HepG2 (cell line): ENCODE measurements at regions not wholly inside any gene's neighbourhood (a gene's known extent, or its start where the extent isn't known, plus 50 kb on each side); places are given as distances from the start of the nearest gene placed in this dataset.

Experiments used
- ATAC-seq: fragments of 200-7000 bp; cut with Tn5 transposase; 3 replicates; pipeline ENCODE4 v1.9.1; 2020; ENCODE audit warnings: mild to moderate bottlenecking, moderate library complexity
- BruUV-seq: library from RNA; stranded (reverse); fragments of 400-500 nt; replicated peaks from 2 replicates; lab custom pipeline; 2021; lab: Mats Ljungman, UMichigan
- CTCF ChIA-PET: fragments of 300-600 bp; formaldehyde crosslinking; extraction: SDS; loops from one replicate; lab custom pipeline; 2021; ENCODE audit warnings: low total read pairs, inconsistent platforms, low intra/inter-chr PET ratio; lab: Yijun Ruan, JAX
- POLR2A ChIA-PET: fragments of 350-600 bp; sonication (Branson Sonifier 250); formaldehyde crosslinking; loops from one replicate; lab custom pipeline; 2020; ENCODE audit warnings: antibody characterized with exemption, inconsistent platforms; lab: Yijun Ruan, JAX
- DNase-seq: peaks from one replicate; pipeline ENCODE4 v3.0.0-alpha.2; 2015; ENCODE audit warnings: low spot score
- FAIRE-seq: peaks from 3 replicates; lab custom pipeline; 2011; peaks lifted over from hg19 to GRCh38; lab: Jason Lieb, UNC
- H2AFZ ChIP-seq: one replicate; pipeline ENCODE4 v1.6.1; 2011; ENCODE audit warnings: low read length, inconsistent platforms
- H3K27ac ChIP-seq: fragments of 300-600 bp; 3 replicates; pipeline ENCODE4 v1.8.0; 2011; ENCODE audit warnings: mixed run types, mild to moderate bottlenecking, mixed read lengths, low read length, inconsistent platforms; ENCODE audit not compliant: insufficient read depth; ENCODE audit errors: extremely low read length
- H3K27me3 ChIP-seq, 2 experiments: fragments of 200-600 bp in 1 of 2; 2 replicates in 1 of 2; 3 replicates in 1 of 2; pipeline versions ENCODE4 v1.6.0 to v1.8.0; 2011; ENCODE audit warnings: low read length in 2 of 2, mild to moderate bottlenecking in 2 of 2, moderate library complexity in 2 of 2, inconsistent platforms in 1 of 2; ENCODE audit not compliant: insufficient read depth in 2 of 2, control insufficient read depth in 1 of 2
- H3K36me3 ChIP-seq, 2 experiments: fragments of 200-600 bp in 1 of 2; replicated peaks in 1 of 2; 2 replicates in 1 of 2; 3 replicates in 1 of 2; pipeline versions ENCODE4 v1.5.1 to v1.8.0; 2011; ENCODE audit warnings: low read length in 2 of 2, inconsistent platforms in 1 of 2; ENCODE audit not compliant: insufficient read depth in 2 of 2, control insufficient read depth in 1 of 2
- H3K4me1 ChIP-seq: 2 replicates; pipeline ENCODE4 v1.5.1; 2012; ENCODE audit warnings: low read length, inconsistent platforms; ENCODE audit not compliant: insufficient read depth
- H3K4me2 ChIP-seq: 2 replicates; pipeline ENCODE4 v1.6.0; 2011; ENCODE audit warnings: low read depth, low read length, inconsistent platforms
- H3K4me3 ChIP-seq, 3 experiments: fragments of 200-600 bp in 1 of 3; sonication (generic), shearing (Covaris generic) in 1 of 3; replicated peaks in 1 of 3; 2 replicates each; pipeline ENCODE4 v1.5.1; 2011 to 2016; ENCODE audit warnings: low read length in 3 of 3, inconsistent platforms in 2 of 3, low read depth in 2 of 3, mild to moderate bottlenecking in 2 of 3, control low read depth in 1 of 3, mixed read lengths in 1 of 3; ENCODE audit not compliant: insufficient read depth in 1 of 3
- H3K79me2 ChIP-seq: one replicate; pipeline ENCODE4 v1.6.1; 2011; ENCODE audit warnings: low read length, inconsistent platforms; ENCODE audit not compliant: insufficient read depth
- H3K9ac ChIP-seq: 2 replicates; pipeline ENCODE4 v1.6.0; 2011; ENCODE audit warnings: mild to moderate bottlenecking, low read depth, low read length, inconsistent platforms; ENCODE audit not compliant: insufficient read depth
- H3K9me3 ChIP-seq: 2 replicates; pipeline ENCODE4 v1.5.1; 2012; ENCODE audit warnings: mild to moderate bottlenecking, low read length
- H4K20me1 ChIP-seq: 2 replicates; pipeline ENCODE4 v1.6.0; 2011; ENCODE audit warnings: inconsistent platforms, mild to moderate bottlenecking, low read length, moderate library complexity; ENCODE audit not compliant: insufficient read depth
- CEBPZ ChIP-seq: IDR thresholded peaks from 2 replicates; pipeline ENCODE4 v1.6.1; 2012; ENCODE audit warnings: low read length, improper control_type of control experiment
- MIER3 ChIP-seq: IDR thresholded peaks from 2 replicates; pipeline ENCODE4 v1.6.1; 2016; ENCODE audit warnings: missing compliant biosample characterization, borderline replicate concordance
- SNAI1 ChIP-seq: sonication (generic); formaldehyde crosslinking; IDR thresholded peaks from 2 replicates; pipeline ENCODE4 v1.5.0; 2020; ENCODE audit warnings: mild to moderate bottlenecking, missing genetic modification reagents, borderline replicate concordance
- YY1 ChIP-seq: IDR thresholded peaks from 2 replicates; pipeline ENCODE4 v1.6.1; 2011; ENCODE audit warnings: low read length, low read depth, moderate library complexity, mild to moderate bottlenecking; ENCODE audit not compliant: insufficient read depth, insufficient replicate concordance
- ZNF256 ChIP-seq: sonication (generic); formaldehyde crosslinking; conservative IDR thresholded peaks from 2 replicates; pipeline ENCODE4 v1.4.0; 2020; ENCODE audit warnings: missing genetic modification reagents
- ZNF749 ChIP-seq: sonication (generic); formaldehyde crosslinking; IDR thresholded peaks from 2 replicates; pipeline ENCODE4 v1.8.0; 2022; ENCODE audit warnings: mild to moderate bottlenecking, missing genetic modification reagents, moderate library complexity, borderline replicate concordance
- WGBS: methylation state at CpG from one replicate; pipeline ENCODE4 v1.1.6; 2017; ENCODE audit warnings: low lambda C conversion rate; 5-methylcytosine and 5-hydroxymethylcytosine counted together
- in situ Hi-C: cut with HindIII; loops from 2 replicates; pipeline ENCODE4 v1.10.0; 2017; ENCODE audit warnings: low pct_unique_long_range_greater_than_20kb; ENCODE audit not compliant: extremely low pct_ligation_motif_present
- intact Hi-C: fragments of 100-400 bp; cut with micrococcal nuclease; formaldehyde crosslinking; loops from one replicate; pipeline ENCODE4 v1.10.0; 2022; ENCODE audit not compliant: unreplicated experiment
- TF ChIP-seq, protein P1 (sequence below): sonication (generic); formaldehyde crosslinking; IDR thresholded peaks from 2 replicates; pipeline ENCODE4 v1.5.1; 2020; ENCODE audit warnings: mild to moderate bottlenecking, missing genetic modification reagents, borderline replicate concordance

DNA sequence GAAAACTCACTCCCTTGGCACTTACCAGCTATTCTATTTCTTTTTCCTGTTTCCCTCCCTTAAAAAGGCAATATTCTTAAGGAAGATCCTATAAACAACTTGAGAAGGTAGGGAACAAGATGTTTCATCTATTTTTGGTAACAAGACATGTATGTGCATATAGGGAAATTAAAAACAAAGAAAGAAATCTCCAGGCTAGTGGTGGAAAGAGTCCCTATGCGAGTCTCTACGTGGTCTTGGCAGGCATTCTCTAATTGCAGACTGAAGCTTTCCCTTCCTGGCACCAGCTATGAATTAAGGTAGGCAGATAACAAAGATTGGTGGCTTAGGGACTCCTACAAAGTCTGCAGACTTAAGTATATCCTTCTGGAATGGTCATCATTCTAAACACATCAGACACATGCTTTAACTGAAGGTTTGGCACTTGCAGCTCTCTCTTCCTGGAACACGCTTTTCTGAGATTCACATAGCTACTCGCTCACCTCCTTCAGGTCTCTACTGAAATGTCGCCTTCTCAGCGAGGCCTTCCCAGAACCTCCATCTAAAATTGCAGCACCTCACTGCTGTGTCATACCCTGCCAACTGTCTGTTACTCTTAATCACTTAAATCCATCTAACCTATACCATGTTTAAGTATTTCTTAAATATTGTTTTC lies 336.0 kb downstream of the VGLL3 start:
- ChIA-PET CTCF (no interaction called here), POLR2A (no interaction called here)
- H3K36me3 ChIP-seq = no peaks in the 10 kb centered on the region
- H3K4me3 ChIP-seq = no peak overlapping the region
- H4K20me1 ChIP-seq = no peaks in the 10 kb centered on the region
- no peaks in the 10 kb centered on the region for H3K27me3 ChIP-seq
- intact Hi-C loops = no loop called here
- no peak overlapping the region for H3K4me2 ChIP-seq
- no peak overlapping the region for H3K9ac ChIP-seq
- FAIRE-seq = no peak
- no peaks in the 10 kb centered on the region for H3K4me1 ChIP-seq
- no peaks in the 10 kb centered on the region for H3K9me3 ChIP-seq
- no peak overlapping the region for H3K27ac ChIP-seq
- no peak for DNase-seq
- no peak for ATAC-seq
- WGBS = 2% methylated on average over 6 of the region's 6 CpGs
- no peak overlapping the region for H2AFZ ChIP-seq
- in situ Hi-C loops = no loop called here
- no peaks in the 10 kb centered on the region for H3K79me2 ChIP-seq
- BruUV-seq = no TSS peak
- TF ChIP-seq ZNF749 (CRISPR knock-in tag) (no peak), MIER3 (CRISPR knock-in tag) (no peak), SNAI1 (CRISPR knock-in tag) (no peak), YY1 (no peak), ZNF256 (CRISPR knock-in tag) (no peak), CEBPZ (no peak)
- TF ChIP-seq, protein P1, sequence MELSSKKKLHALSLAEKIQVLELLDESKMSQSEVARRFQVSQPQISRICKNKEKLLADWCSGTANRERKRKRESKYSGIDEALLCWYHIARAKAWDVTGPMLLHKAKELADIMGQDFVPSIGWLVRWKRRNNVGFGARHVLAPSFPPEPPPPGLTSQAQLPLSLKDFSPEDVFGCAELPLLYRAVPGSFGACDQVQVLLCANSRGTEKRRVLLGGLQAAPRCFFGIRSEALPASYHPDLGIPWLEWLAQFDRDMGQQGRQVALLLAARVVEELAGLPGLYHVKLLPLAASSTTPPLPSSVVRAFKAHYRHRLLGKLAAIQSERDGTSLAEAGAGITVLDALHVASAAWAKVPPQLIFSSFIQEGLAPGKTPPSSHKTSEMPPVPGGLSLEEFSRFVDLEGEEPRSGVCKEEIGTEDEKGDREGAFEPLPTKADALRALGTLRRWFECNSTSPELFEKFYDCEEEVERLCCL (CRISPR knock-in tag) = no peak
